ENCODE measurements at regions not wholly inside any gene's neighbourhood (a gene's known extent, or its start where the extent isn't known, plus 50 kb on each side); places are given as distances from the start of the nearest gene placed in this dataset.

DNA sequence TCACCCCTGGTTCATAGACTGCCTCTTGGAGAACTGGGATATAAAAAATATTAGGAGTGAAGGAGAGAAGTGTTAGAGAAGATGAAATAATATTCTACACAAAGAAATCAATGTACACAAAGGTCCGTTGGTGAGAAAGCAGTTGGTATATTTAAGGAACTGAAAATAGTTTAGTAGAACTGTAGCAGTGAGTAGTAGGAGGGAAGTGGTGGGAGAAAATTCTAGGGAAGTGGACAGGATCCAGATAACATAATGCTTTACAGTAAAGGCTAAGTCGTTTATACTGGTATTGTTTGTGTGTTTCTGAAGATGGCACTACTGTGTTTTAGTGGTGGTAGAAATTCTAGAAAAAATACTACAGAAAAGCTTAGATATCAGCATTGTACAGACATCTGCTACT is 120.8 kb upstream of the CHORDC1 start:
- TF ChIP-seq, protein P1, sequence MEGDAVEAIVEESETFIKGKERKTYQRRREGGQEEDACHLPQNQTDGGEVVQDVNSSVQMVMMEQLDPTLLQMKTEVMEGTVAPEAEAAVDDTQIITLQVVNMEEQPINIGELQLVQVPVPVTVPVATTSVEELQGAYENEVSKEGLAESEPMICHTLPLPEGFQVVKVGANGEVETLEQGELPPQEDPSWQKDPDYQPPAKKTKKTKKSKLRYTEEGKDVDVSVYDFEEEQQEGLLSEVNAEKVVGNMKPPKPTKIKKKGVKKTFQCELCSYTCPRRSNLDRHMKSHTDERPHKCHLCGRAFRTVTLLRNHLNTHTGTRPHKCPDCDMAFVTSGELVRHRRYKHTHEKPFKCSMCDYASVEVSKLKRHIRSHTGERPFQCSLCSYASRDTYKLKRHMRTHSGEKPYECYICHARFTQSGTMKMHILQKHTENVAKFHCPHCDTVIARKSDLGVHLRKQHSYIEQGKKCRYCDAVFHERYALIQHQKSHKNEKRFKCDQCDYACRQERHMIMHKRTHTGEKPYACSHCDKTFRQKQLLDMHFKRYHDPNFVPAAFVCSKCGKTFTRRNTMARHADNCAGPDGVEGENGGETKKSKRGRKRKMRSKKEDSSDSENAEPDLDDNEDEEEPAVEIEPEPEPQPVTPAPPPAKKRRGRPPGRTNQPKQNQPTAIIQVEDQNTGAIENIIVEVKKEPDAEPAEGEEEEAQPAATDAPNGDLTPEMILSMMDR (conservative IDR thresholded peaks at IDR 0.05; ENCODE audit: low read depth, low read length), result no peak
- TF ChIP-seq EZH2 (IDR thresholded peaks at IDR 0.05; ENCODE audit: borderline replicate concordance, low read depth, low read length, poor library complexity, severe bottlenecking), result no peak
